CD4-positive, alpha-beta memory T cell (primary cell): ENCODE measurements at regions not wholly inside any gene's neighbourhood (a gene's known extent, or its start where the extent isn't known, plus 50 kb on each side); places are given as distances from the start of the nearest gene placed in this dataset.

Source experiments
- CTCF ChIA-PET: fragments of 350-600 bp; sonication (Branson Sonifier 250); formaldehyde crosslinking; loops from one replicate; lab custom pipeline; 2021; ENCODE audit warnings: inconsistent platforms; ENCODE audit not compliant: partially characterized antibody; lab: Charles Lee
- POLR2A ChIA-PET: fragments of 350-600 bp; sonication (Branson Sonifier 250); formaldehyde crosslinking; loops from one replicate; lab custom pipeline; 2021; ENCODE audit not compliant: partially characterized antibody; lab: Charles Lee
- DNase-seq, 5 donors: peaks; one replicate each; pipeline versions ENCODE4 v3.0.0 to v3.0.0-alpha.2; 2020 to 2022; ENCODE audit warnings: mixed read lengths in 1 of 5
- H3K27ac ChIP-seq: one replicate; pipeline ENCODE4 v1.7.0; 2013; ENCODE audit warnings: low read depth, low read length
- H3K27me3 ChIP-seq: 2 replicates; pipeline ENCODE4 v1.7.0; 2013; ENCODE audit warnings: mild to moderate bottlenecking, low read length, moderate library complexity; ENCODE audit not compliant: insufficient read depth
- H3K36me3 ChIP-seq: 2 replicates; pipeline ENCODE4 v1.7.0; 2013; ENCODE audit warnings: mild to moderate bottlenecking, low read length, moderate library complexity; ENCODE audit not compliant: insufficient read depth
- H3K4me1 ChIP-seq: 2 replicates; pipeline ENCODE4 v1.7.0; 2013; ENCODE audit warnings: mild to moderate bottlenecking, low read length, moderate library complexity; ENCODE audit not compliant: insufficient read depth
- H3K4me3 ChIP-seq, 2 donors: one replicate each; pipeline ENCODE4 v1.7.0; 2013; ENCODE audit warnings: low read length in 2 of 2, mild to moderate bottlenecking in 1 of 2
- H3K9me3 ChIP-seq, 2 donors: one replicate each; pipeline ENCODE4 v1.7.0; 2013; ENCODE audit warnings: low read length in 2 of 2, control low read depth in 1 of 2; ENCODE audit not compliant: control insufficient read depth in 1 of 2
- H3K27ac Mint-ChIP-seq, 7 donors: one replicate each; pipeline ENCODE4 v1.8.0; 2020 to 2021; ENCODE audit warnings: mixed read lengths in 7 of 7, mild to moderate bottlenecking in 6 of 7, inconsistent platforms in 3 of 7, moderate library complexity in 3 of 7
- H3K27me3 Mint-ChIP-seq, 2 donors: one replicate each; pipeline ENCODE4 v1.8.0; 2020 to 2021; ENCODE audit warnings: mixed read lengths in 2 of 2
- H3K36me3 Mint-ChIP-seq, 2 donors: one replicate each; pipeline ENCODE4 v1.8.0; 2020 to 2021; ENCODE audit warnings: mixed read lengths in 2 of 2, inconsistent platforms in 1 of 2, mild to moderate bottlenecking in 1 of 2
- H3K4me1 Mint-ChIP-seq, 4 donors: one replicate each; pipeline ENCODE4 v1.8.0; 2020 to 2021; ENCODE audit warnings: mixed read lengths in 4 of 4, mild to moderate bottlenecking in 1 of 4
- H3K4me3 Mint-ChIP-seq, 8 donors: one replicate each; pipeline ENCODE4 v1.8.0; 2020 to 2021; ENCODE audit warnings: mixed read lengths in 8 of 8, mild to moderate bottlenecking in 7 of 8, moderate library complexity in 6 of 8, inconsistent platforms in 3 of 8
- H3K9me3 Mint-ChIP-seq, 8 donors: one replicate each; pipeline ENCODE4 v1.8.0; 2020 to 2021; ENCODE audit warnings: mixed read lengths in 8 of 8, mild to moderate bottlenecking in 5 of 8, inconsistent platforms in 3 of 8, moderate library complexity in 1 of 8
- intact Hi-C: fragments of 100-400 bp; cut with micrococcal nuclease; formaldehyde crosslinking; loops from one replicate; pipeline ENCODE4 v1.15.1; 2023

- Mint-ChIP-seq H3K27ac (peak overlapping the region in 1 of 7 donors; percentile 13), H3K36me3 (no peaks in the 10 kb centered on the region), H3K4me1 (peaks cover 0 to 2% (median 0%) of the 10 kb centered on the region in 4 donors), H3K27me3 (peaks cover 2 to 4% of the 10 kb centered on the region in 2 donors), H3K9me3 (no peaks in the 10 kb centered on the region), H3K4me3 (no peak overlapping the region)
- DNase-seq, result no peak
- Histone ChIP-seq H3K27ac (no peak overlapping the region), H3K27me3 (no peaks in the 10 kb centered on the region), H3K9me3 (no peaks in the 10 kb centered on the region), H3K4me3 (no peak overlapping the region), H3K36me3 (no peaks in the 10 kb centered on the region), H3K4me1 (no peaks in the 10 kb centered on the region)
- ChIA-PET CTCF (no interaction called here), POLR2A (no interaction called here)
- intact Hi-C loops, result no loop called here
Observed at GRCh38 chr9:89845862-89846261, 241.1 kb downstream of the GADD45G start.

GRCh38 chr9:89848060-89849040 lies 243.5 kb downstream of the GADD45G start:
- H3K4me1 Mint-ChIP-seq, result peaks cover 0 to 2% (median 0%) of the 10 kb centered on the region in 4 donors
- H3K9me3 Mint-ChIP-seq, result no peaks in the 10 kb centered on the region
- no peaks in the 10 kb centered on the region for H3K27me3 ChIP-seq
- intact Hi-C loops, result no loop called here
- no peaks in the 10 kb centered on the region for H3K4me1 ChIP-seq
- H3K27me3 Mint-ChIP-seq, result peaks cover 3 to 4% of the 10 kb centered on the region in 2 donors
- H3K27ac Mint-ChIP-seq, result no peak overlapping the region
- no peaks in the 10 kb centered on the region for H3K36me3 Mint-ChIP-seq
- CTCF ChIA-PET, result no interaction called here
- no peak for DNase-seq
- no peak overlapping the region for H3K4me3 ChIP-seq
- H3K36me3 ChIP-seq, result no peaks in the 10 kb centered on the region
- no peaks in the 10 kb centered on the region for H3K9me3 ChIP-seq
- no peak overlapping the region for H3K4me3 Mint-ChIP-seq
- H3K27ac ChIP-seq, result no peak overlapping the region
- POLR2A ChIA-PET, result no interaction called here

DNA sequence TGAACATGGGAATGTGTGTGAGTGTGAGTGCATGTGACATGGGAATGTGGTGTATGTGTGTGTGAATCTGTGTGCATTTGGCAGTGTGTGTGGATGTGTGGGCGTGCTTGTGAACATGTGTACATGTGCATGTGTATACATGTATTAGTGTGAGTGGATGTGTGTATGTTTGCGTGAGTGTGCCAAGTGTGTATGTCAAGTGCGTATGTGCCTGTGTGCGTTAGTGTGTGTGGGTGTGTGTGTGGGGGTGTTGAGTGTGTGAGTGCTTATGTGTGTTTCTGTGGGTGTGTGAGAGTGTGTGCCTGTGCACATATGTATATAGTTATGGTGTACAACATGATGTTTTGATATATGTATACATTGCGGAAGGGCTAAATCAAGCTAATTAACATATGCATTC lies 244.3 kb downstream of the GADD45G start:
- POLR2A ChIA-PET, result no interaction called here
- no peaks in the 10 kb centered on the region for H3K36me3 ChIP-seq
- intact Hi-C loops, result no loop called here
- H3K27me3 ChIP-seq, result no peaks in the 10 kb centered on the region
- CTCF ChIA-PET, result no interaction called here
- H3K4me1 ChIP-seq, result no peaks in the 10 kb centered on the region
- H3K4me3 ChIP-seq, result no peak overlapping the region
- Mint-ChIP-seq H3K9me3 (peaks cover 0 to 2% (median 0%) of the 10 kb centered on the region in 8 donors), H3K36me3 (no peaks in the 10 kb centered on the region), H3K27me3 (peaks cover 3 to 4% of the 10 kb centered on the region in 2 donors), H3K4me3 (no peak overlapping the region), H3K4me1 (peaks cover 0 to 2% (median 0%) of the 10 kb centered on the region in 4 donors), H3K27ac (no peak overlapping the region)
- no peak for DNase-seq
- no peak overlapping the region for H3K27ac ChIP-seq
- H3K9me3 ChIP-seq, result no peaks in the 10 kb centered on the region

DNA sequence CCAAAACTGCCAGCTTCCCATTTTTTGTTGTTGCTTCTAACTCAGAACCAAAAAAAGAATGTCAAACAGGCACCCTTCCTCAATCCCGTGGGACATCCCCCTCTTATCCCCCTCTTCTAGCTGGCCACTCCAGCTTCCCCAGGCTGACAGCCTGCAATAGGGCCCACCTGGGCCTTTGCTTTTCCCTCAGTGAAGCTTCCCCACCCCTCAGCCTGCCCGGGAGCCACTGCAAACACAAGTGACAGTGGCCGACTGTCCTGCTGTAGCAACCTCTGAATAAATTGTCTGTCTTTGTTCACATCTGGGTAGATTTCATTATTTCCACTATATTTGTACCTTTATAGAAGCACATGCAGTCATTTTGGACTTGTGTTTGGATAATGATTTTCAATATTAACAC lies 245.3 kb downstream of the GADD45G start:
- Histone ChIP-seq H3K4me3 (no peak overlapping the region), H3K4me1 (no peaks in the 10 kb centered on the region), H3K36me3 (no peaks in the 10 kb centered on the region), H3K27ac (no peak overlapping the region), H3K9me3 (no peaks in the 10 kb centered on the region), H3K27me3 (no peaks in the 10 kb centered on the region)
- peaks cover 3 to 4% of the 10 kb centered on the region in 2 donors for H3K27me3 Mint-ChIP-seq
- ChIA-PET POLR2A (no interaction called here), CTCF (no interaction called here)
- H3K9me3 Mint-ChIP-seq, result peaks cover 0 to 2% (median 0%) of the 10 kb centered on the region in 8 donors
- no peak overlapping the region for H3K27ac Mint-ChIP-seq
- peaks cover 0 to 2% (median 0%) of the 10 kb centered on the region in 4 donors for H3K4me1 Mint-ChIP-seq
- no peak overlapping the region for H3K4me3 Mint-ChIP-seq
- intact Hi-C loops, result no loop called here
- no peak for DNase-seq
- H3K36me3 Mint-ChIP-seq, result no peaks in the 10 kb centered on the region

DNA sequence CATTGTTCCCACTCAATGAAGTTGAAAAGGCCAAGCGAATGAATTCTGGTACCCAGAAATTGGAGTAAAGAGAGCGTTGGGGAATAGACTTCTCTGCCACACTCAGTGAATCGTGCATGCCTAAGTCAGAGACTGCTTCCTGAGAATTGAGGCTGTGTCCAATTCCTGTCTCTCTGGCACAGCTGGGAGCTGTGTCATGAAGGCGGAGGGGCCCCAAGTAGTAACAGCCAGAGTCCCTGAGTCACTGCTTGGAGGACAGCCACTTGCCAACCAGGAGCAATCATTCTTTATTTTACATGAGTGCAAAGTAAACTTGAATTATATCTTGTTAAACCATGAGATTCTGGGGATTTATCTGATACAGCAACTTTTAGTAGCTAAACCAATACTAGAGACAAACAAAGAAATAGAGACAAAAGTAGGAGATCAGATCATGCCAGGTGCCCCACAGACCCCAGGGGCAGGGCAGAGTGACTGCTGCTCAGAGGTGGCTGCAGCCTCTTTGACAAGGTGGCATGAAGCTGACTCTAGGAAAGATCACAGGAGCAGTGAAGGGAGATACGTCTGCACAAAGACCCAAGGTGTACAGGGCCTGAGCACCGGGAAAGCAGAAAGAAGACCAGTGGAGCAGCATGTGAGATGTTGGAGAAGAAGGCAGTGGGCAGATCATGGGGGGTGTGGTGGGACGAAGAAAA lies 246.0 kb downstream of the GADD45G start:
- no peak for DNase-seq
- H3K27ac Mint-ChIP-seq, result no peak overlapping the region
- ChIA-PET CTCF (no interaction called here), POLR2A (no interaction called here)
- peaks cover 0 to 2% (median 0%) of the 10 kb centered on the region in 4 donors for H3K4me1 Mint-ChIP-seq
- Histone ChIP-seq H3K27ac (no peak overlapping the region), H3K4me3 (no peak overlapping the region), H3K27me3 (no peaks in the 10 kb centered on the region), H3K36me3 (no peaks in the 10 kb centered on the region), H3K9me3 (no peaks in the 10 kb centered on the region), H3K4me1 (no peaks in the 10 kb centered on the region)
- H3K27me3 Mint-ChIP-seq, result peaks cover 3 to 4% of the 10 kb centered on the region in 2 donors
- intact Hi-C loops, result no loop called here
- H3K36me3 Mint-ChIP-seq, result no peaks in the 10 kb centered on the region
- no peak overlapping the region for H3K4me3 Mint-ChIP-seq
- peaks cover 0 to 2% (median 0%) of the 10 kb centered on the region in 8 donors for H3K9me3 Mint-ChIP-seq

- no peaks in the 10 kb centered on the region for H3K36me3 Mint-ChIP-seq
- peaks cover 0 to 2% (median 0%) of the 10 kb centered on the region in 4 donors for H3K4me1 Mint-ChIP-seq
- H3K4me3 Mint-ChIP-seq, result no peak overlapping the region
- Histone ChIP-seq H3K36me3 (no peaks in the 10 kb centered on the region), H3K9me3 (no peaks in the 10 kb centered on the region), H3K27me3 (no peaks in the 10 kb centered on the region), H3K4me1 (no peaks in the 10 kb centered on the region), H3K4me3 (no peak overlapping the region), H3K27ac (no peak overlapping the region)
- no peak for DNase-seq
- H3K27me3 Mint-ChIP-seq, result peaks cover 3 to 5% of the 10 kb centered on the region in 2 donors
- peak overlapping the region in 1 of 7 donors; percentile 30 for H3K27ac Mint-ChIP-seq
- H3K9me3 Mint-ChIP-seq, result peaks cover 0 to 2% (median 0%) of the 10 kb centered on the region in 8 donors
- intact Hi-C loops, result no loop called here
- ChIA-PET CTCF (no interaction called here), POLR2A (no interaction called here)
Observed at GRCh38 chr9:89853161-89853560, 248.3 kb downstream of the GADD45G start.

DNA sequence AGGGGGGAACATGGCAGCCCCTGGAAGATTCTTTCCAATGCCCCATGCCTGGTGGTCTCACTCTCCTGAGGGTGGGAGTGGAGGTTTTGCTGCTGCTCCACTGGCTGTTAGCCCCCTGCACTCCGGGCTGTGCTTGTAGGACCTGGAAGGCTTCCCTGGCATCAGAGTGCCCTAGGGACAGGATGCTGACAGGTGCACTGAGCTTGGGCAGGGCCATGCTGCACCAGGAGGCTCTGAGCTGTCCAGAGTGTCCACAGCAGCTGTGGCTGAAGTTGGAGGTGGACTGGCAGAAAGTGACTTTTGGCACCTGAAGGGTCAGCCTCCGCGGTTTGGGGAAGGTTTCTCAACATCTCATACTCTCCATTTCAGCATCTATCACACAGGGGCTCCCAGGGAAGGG lies 249.1 kb downstream of the GADD45G start:
- DNase-seq, result no peak
- no peak overlapping the region for H3K27ac ChIP-seq
- H3K4me1 ChIP-seq, result no peaks in the 10 kb centered on the region
- Mint-ChIP-seq H3K27ac (no peak overlapping the region), H3K4me1 (peaks cover 0 to 2% (median 0%) of the 10 kb centered on the region in 4 donors), H3K27me3 (peaks cover 3% of the 10 kb centered on the region in 2 donors), H3K36me3 (no peaks in the 10 kb centered on the region), H3K4me3 (no peak overlapping the region), H3K9me3 (peaks cover 0 to 2% (median 0%) of the 10 kb centered on the region in 8 donors)
- H3K27me3 ChIP-seq, result no peaks in the 10 kb centered on the region
- no peak overlapping the region for H3K4me3 ChIP-seq
- ChIA-PET CTCF (no interaction called here), POLR2A (no interaction called here)
- intact Hi-C loops, result no loop called here
- H3K9me3 ChIP-seq, result no peaks in the 10 kb centered on the region
- H3K36me3 ChIP-seq, result no peaks in the 10 kb centered on the region
